ENCODE measurements at regions not wholly inside any gene's neighbourhood (a gene's known extent, or its start where the extent isn't known, plus 50 kb on each side); places are given as distances from the start of the nearest gene placed in this dataset.

- no peak for DNase-seq (ENCODE audit: low spot score)
Measured at GRCh38 chr7:121810831-121811672, 61.9 kb upstream of the PTPRZ1 start.

GRCh38 chr7:121807078-121807477, 65.9 kb upstream of the PTPRZ1 start:
- DNase-seq (ENCODE audit: low spot score): no peak

- no peak for DNase-seq (ENCODE audit: low spot score)
Measured at GRCh38 chr7:121803039-121803438, 69.9 kb upstream of the PTPRZ1 start.

DNA sequence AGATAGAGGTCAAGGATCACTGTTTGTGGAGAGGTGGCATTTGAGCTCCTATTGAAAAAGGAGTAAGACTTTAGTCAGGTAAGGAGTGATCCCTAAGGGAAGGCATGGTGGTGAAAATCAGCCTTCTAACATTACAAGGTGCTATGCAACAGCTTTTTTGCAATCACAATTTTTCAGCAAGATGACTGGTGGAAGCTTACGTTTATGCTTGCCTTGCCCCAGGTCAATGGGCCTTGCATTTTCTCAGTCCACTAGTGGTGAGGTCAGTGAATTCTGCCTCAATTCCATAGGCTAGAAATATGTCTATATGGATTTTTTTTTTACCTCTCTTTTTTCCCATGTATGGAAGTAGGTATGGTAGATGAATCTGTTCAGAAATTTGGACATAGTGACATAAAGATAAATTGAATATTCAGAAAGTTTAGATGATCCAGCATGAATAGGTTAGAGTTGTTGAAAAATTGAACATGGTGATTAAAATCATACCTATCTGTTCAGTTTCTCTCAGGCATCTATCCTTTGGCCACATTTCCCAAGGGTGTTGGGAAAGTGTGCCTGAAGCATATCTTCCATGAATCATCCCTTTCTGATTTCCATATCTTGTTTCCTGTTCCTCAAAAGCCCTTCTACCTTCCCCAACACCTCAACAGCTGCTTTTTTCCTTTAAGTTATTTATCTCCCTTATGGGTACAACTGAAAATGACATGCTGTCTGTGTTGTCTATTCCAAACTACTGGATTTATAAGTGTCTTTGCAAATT, 71.9 kb upstream of the PTPRZ1 start:
- DNase-seq (ENCODE audit: low spot score): no peak

GRCh38 chr7:121798896-121799295, 74.1 kb upstream of the PTPRZ1 start:
- DNase-seq (ENCODE audit: low spot score): no peak

DNA sequence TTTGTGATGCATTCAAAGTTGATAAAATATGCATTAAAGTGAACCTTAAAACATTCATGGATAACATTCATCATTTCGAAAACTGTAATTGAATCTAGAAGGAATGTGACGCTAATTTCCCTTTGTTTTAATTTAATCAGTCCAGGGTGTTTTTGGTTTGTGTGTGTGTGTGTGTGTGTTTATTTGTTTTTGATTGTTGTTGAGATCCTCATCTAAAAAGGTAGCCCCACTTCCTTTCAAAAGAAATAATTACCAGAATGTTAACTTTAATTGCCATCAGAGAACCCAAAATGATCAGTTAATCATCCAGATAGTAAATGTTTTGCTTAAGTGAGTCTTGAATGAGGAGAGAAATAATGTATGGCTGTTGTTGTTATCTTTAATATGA, 74.5 kb upstream of the PTPRZ1 start:
- DNase-seq (ENCODE audit: low spot score): no peak

DNA sequence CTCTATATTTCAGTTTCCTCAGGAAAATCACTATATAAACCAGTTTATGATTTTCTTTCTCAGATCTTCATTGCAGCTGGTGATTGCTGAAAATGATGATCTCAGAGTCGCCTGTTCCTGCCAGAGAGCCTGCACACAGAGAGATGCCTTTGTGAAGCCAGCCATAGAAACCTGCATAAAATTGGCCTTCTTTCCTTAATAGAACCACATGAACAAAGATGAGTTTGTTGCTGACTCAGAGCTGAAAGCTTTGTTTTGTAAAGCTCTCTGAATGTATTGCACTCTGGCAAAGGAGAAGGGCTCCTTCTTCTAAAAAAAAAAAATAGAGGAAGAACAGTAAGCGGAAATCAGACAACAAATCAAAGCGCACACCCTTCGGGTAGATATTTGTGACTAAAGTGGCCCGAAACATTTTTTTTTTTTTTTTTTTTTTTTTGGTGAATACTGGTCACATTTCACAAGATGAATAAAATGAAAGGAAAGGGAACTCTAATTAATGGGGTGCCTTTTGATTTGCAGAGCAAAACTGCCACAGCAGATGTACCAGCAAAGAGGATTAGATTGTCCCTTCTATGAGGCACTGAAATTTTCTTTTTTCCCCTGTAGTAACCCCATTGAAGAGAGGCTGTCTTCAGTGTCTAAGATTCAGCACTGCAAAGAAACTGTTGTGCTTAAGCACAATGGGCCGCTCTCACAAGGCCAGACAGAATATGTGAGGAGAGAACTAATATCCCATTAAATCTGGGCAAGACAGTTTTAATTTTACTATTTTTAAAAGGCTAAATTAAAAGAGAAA, 75.1 kb upstream of the PTPRZ1 start:
- DNase-seq (ENCODE audit: low spot score): no peak

DNA sequence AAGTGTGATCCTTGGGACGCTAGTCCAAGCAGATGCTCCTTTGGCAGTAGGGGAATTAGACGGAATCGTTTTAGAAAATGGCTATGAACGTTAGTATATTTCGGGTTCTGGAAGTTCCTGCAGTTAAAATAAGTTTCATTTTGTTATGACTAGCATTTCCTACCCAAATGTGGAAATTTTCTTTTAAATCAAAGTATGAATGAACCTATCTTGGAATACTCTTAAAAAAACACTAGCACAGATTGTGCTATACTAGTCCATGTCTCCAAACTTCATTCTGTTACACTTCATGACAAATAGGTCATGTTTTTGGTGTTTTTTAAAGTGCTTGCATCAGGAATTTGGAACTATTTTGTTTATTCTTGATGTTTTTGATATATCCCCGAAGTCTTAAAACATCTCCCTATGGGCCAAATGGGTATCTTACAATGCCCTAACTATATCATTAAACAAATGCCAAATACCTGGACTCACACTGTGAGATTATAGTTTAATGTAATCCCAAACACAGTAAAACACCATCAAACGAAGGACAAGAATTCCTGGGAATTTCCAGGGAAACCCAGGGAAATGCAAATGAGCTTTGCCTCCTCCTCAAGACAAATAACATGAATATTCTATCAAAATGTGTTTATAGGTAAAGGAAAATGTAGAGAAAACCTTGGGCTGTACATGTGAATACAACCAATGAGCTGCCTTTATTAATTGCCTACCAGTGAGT, 75.9 kb upstream of the PTPRZ1 start:
- DNase-seq (ENCODE audit: low spot score): no peak

DNA sequence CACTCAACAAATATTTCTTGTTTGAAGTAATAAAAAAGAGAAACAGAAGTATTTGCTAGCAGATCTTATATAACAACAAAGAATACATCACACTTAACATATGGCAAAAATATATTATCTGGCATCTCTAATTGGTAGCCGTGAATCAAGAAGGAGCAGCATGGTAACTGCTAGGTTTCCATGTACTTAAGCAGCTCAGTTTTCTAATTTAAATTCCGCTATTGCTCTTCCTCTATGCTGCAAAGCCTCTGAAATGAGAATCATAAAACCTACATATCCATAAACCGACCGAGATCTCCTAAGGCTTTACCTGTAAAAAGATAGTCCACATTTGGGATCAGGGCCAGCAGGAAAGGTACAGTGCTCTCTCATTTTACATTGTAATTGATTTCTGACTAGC, 76.6 kb upstream of the PTPRZ1 start:
- DNase-seq (ENCODE audit: low spot score): no peak

GRCh38 chr7:121795736-121796135, 77.2 kb upstream of the PTPRZ1 start:
- DNase-seq (ENCODE audit: low spot score): no peak

DNA sequence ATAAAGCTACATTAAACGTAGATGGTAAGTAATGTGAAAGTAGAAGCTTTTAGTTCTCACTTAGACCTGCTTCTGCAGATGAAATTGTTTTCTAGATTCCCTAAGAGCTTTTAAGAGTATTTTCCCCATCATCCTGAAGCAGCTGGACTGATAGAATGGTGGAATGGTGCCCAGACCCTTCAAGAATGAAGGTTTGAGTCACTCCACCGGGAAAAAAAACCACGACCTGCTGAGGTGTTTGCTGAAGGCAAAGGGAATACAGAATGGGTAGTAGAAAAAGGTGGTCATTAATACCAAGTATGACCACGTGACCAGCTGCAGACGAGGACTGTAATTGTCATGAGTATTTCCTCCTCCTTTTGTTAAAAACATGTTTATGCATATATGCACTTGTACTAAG, 79.2 kb upstream of the PTPRZ1 start:
- no peak for DNase-seq (ENCODE audit: low spot score)

- DNase-seq (ENCODE audit: low spot score): no peak
Measured at GRCh38 chr7:121777672-121778071, 95.3 kb upstream of the PTPRZ1 start.

DNA sequence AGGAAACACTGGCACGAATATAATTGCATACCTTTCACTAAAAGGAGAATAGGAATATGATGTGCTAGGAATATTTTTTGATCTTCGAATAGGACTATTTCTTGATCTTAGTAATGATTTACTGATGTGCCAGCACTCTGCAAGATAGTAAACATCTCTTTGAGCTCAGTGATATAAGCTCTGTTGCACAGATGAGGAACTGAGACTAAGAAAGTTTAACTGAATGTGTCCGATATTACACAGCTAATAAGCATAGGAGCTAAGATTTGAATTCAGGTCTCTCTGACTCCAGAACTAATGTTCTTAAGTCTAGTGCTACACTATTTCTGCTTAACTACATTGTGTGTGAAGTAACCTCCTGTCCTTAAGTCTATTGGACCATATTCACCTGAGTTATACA, 98.4 kb upstream of the PTPRZ1 start:
- no peak for DNase-seq (ENCODE audit: low spot score)

DNA sequence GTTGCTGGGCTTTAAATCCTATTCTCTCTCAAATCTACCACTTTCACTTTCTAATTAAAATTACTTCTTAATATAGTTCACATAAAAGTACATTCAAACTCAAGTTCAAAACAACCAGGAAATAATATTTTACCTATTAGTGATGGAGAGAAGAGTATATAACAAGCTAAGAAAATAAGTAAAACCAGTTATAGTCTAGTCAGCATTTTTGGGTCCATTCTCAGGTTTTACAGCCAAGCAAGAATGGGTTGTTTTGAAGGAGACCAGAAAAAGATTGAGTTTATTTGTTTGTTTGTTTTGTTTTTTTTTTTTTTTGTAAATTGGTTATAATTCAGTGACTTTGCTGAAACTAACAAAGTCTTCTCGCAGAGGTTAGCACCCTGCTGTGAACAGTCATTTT, 106.3 kb upstream of the PTPRZ1 start:
- DNase-seq (ENCODE audit: low spot score): no peak

GRCh38 chr7:121761399-121761798, 111.6 kb upstream of the PTPRZ1 start:
- no peak for DNase-seq (ENCODE audit: low spot score)

DNA sequence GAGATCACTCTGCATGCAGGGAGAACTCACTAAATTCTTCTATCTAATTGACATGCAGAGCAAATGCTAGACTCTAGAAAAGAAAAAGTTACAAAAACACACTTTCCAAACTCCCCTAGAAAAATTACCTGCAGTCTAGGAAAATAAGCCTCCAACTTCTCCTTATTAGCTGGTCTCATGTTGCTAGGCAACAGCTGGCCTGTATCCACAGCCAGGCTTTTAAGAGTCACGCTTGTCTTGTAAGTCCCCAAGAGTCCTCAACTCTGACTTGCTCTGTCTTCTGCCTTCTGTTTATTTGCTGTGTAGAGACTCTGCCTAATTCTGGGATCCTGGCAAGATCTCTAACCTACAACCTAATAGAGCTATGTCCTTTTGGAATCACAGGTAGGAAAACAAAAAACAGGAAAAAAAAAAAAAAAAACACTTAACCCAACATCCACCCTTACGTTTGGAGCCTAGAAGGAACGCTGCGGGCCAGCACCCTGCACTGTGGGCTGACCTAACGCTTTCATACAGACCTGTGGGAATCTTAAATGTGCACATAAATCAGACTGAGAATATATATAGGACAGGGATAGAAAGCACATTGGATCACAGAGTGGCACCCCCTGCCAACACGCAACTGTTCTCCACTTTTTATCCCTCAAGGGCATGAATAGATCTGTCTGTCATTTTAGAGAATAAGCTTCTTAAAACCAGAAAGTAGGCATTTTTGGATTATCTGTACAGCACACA, 117.0 kb upstream of the PTPRZ1 start:
- no peak for DNase-seq (ENCODE audit: low spot score)

DNA sequence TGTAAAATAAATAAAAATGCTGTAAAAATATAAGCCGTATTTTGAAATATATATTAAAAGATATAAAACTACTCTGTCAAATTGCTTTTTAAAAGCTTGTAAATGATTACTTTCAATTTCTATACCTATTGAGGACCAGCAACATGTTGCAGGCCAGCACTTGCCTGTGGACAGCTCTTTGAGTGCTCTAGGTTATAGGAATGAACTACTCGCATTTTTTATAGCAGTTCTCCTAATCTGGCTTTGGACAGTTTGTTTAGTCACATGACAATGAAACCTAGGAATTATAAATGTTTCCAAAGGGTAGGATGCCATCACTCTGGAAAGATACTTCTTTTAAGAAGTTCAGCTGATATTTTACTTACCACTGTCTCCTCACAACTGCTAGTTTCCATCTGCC, 117.7 kb upstream of the PTPRZ1 start:
- DNase-seq (ENCODE audit: low spot score): no peak

DNA sequence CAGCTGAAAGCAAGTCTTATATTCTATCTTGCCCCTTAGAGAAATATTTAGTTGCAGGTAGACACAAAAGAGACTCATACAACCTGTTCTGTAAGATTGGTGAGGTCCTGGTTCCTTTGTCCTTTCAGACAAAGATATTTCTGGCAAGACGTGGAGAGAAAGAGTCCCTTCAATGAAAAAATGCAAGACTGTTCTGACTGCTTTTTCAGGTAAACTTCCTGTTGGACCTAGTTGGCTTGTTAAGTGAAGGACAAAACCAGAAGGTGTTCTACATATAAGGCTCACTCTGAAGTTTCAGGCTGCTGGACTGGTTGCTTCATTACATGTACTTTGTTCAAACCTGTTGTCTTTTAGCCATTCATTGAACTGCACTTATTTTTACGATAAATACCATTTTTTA, 119.0 kb upstream of the PTPRZ1 start:
- no peak for DNase-seq (ENCODE audit: low spot score)

GRCh38 chr7:121752706-121753105, 120.3 kb upstream of the PTPRZ1 start:
- no peak for DNase-seq (ENCODE audit: low spot score)

DNA sequence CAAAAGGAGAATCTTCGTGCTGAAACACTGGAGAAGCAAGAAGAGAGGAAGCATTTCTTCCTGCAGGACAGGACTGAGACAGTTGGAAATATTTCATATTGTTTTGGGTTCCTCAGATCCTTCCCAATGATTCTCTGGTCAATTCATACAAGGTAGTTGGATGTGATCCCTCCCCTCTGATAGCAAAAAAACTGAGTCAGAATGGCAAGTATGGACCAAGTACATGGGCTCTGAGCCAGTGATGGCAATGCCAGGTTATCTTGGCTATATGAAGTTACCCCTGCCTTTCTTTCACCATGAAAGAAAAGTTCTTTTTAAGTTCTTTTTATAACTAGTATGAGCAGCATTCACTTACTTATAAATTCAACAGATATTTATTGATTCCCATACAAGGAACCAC, 124.4 kb upstream of the PTPRZ1 start:
- no peak for DNase-seq (ENCODE audit: low spot score)

DNA sequence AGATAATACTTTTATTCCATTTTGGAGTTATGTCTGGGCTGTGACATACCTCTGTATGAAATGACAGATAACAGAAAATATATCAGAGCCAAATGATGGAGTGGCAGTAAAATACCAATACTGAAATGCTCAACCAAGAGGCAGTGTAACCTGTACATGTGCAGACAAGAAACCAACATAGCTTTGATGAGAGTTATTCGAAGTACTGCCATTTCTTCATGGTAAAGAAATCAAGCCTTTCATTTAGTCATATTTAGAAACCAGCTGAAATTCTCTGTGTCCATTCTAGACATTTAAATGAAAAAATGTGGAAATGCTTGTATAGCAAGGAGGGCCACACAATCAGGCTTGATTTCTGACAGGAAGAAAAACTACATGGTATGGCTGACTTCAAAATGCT, 127.1 kb upstream of the PTPRZ1 start:
- no peak for DNase-seq (ENCODE audit: low spot score)
